ENCODE measurements at regions not wholly inside any gene's neighbourhood (a gene's known extent, or its start where the extent isn't known, plus 50 kb on each side); places are given as distances from the start of the nearest gene placed in this dataset.

DNA sequence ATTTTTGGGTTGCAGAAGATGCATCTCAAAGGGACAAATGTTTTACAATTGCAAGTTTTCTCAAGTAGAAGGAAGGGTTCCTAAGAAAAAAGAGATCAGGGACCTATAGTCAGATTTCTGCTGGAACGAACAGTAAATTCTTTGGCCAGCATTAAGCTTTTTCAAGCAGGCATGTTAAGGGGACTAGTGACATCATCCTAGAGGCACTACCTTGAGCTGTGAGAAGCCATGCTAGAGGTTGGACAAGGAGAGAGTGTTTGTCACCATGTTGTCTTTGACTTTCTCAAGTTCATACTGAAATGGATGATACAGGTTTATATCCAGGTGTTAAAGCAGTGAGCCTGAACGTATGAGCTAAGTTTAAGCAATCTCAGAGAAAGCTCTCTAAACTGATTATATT, 85.2 kb upstream of the WDR72 start:
- TF ChIP-seq, protein P1, sequence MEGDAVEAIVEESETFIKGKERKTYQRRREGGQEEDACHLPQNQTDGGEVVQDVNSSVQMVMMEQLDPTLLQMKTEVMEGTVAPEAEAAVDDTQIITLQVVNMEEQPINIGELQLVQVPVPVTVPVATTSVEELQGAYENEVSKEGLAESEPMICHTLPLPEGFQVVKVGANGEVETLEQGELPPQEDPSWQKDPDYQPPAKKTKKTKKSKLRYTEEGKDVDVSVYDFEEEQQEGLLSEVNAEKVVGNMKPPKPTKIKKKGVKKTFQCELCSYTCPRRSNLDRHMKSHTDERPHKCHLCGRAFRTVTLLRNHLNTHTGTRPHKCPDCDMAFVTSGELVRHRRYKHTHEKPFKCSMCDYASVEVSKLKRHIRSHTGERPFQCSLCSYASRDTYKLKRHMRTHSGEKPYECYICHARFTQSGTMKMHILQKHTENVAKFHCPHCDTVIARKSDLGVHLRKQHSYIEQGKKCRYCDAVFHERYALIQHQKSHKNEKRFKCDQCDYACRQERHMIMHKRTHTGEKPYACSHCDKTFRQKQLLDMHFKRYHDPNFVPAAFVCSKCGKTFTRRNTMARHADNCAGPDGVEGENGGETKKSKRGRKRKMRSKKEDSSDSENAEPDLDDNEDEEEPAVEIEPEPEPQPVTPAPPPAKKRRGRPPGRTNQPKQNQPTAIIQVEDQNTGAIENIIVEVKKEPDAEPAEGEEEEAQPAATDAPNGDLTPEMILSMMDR (conservative IDR thresholded peaks at IDR 0.05 in 1 of 2, IDR thresholded peaks at IDR 0.05 in 1 of 2; ENCODE audit: extremely low read depth in 1 of 2, insufficient read depth in 1 of 2, low read depth in 1 of 2, low read length in 2 of 2), result no peak
- no peak for TF ChIP-seq EZH2 (IDR thresholded peaks at IDR 0.05; ENCODE audit: borderline replicate concordance, low read length)
